Activated T-helper 2 cell treated with anti-CD3 and anti-CD28 coated beads, Interferon-gamma antibody, Interleukin-2, Interleukin-4, amounts not matched to agents 10 μg/mL and 5 μg/mL and 100 μg/mL, durations not matched to agents 14 hours and 24 hours and 36 hours (primary cell): ENCODE measurements at regions not wholly inside any gene's neighbourhood (a gene's known extent, or its start where the extent isn't known, plus 50 kb on each side); places are given as distances from the start of the nearest gene placed in this dataset.

Experiments used
- DNase-seq: peaks from one replicate; pipeline ENCODE4 v3.0.0; 2021; ENCODE audit warnings: low spot score
- H3K27ac Mint-ChIP-seq: one replicate; pipeline ENCODE4 v1.8.0; 2021; ENCODE audit warnings: mixed read lengths
- H3K27me3 Mint-ChIP-seq: one replicate; pipeline ENCODE4 v1.8.0; 2021; ENCODE audit warnings: low read depth, mixed read lengths
- H3K36me3 Mint-ChIP-seq: one replicate; pipeline ENCODE4 v1.8.0; 2021; ENCODE audit warnings: low read depth, mixed read lengths
- H3K4me1 Mint-ChIP-seq: one replicate; pipeline ENCODE4 v1.8.0; 2021; ENCODE audit warnings: low read depth, mixed read lengths
- H3K4me3 Mint-ChIP-seq: one replicate; pipeline ENCODE4 v1.8.0; 2021; ENCODE audit warnings: low read depth, mild to moderate bottlenecking, moderate library complexity, mixed read lengths
- H3K9me3 Mint-ChIP-seq: one replicate; pipeline ENCODE4 v1.8.0; 2021; ENCODE audit warnings: mixed read lengths
- intact Hi-C: fragments of 100-400 bp; cut with micrococcal nuclease; formaldehyde crosslinking; loops from one replicate; pipeline ENCODE4 v1.15.1; 2023

GRCh38 chr18:28412521-28412920, 235.6 kb upstream of the CDH2 start:
- DNase-seq: no peak
- intact Hi-C loops: no loop called here
- no peaks in the 10 kb centered on the region for H3K4me1 Mint-ChIP-seq
- H3K27ac Mint-ChIP-seq: no peak overlapping the region
- H3K36me3 Mint-ChIP-seq: no peaks in the 10 kb centered on the region
- H3K9me3 Mint-ChIP-seq: peaks cover 23% of the 10 kb centered on the region
- H3K4me3 Mint-ChIP-seq: no peak overlapping the region
- no peaks in the 10 kb centered on the region for H3K27me3 Mint-ChIP-seq

- no peaks in the 10 kb centered on the region for H3K36me3 Mint-ChIP-seq
- no peaks in the 10 kb centered on the region for H3K4me1 Mint-ChIP-seq
- intact Hi-C loops: no loop called here
- no peak overlapping the region for H3K4me3 Mint-ChIP-seq
- no peak overlapping the region for H3K27ac Mint-ChIP-seq
- H3K27me3 Mint-ChIP-seq: no peaks in the 10 kb centered on the region
- no peak for DNase-seq
- H3K9me3 Mint-ChIP-seq: peaks cover 23% of the 10 kb centered on the region
Measured at GRCh38 chr18:28411806-28412205, 234.9 kb upstream of the CDH2 start.

GRCh38 chr18:28409811-28410210, 232.9 kb upstream of the CDH2 start:
- no peaks in the 10 kb centered on the region for H3K4me1 Mint-ChIP-seq
- no peak overlapping the region for H3K27ac Mint-ChIP-seq
- no peak for DNase-seq
- H3K9me3 Mint-ChIP-seq: peaks cover 28% of the 10 kb centered on the region
- H3K27me3 Mint-ChIP-seq: no peaks in the 10 kb centered on the region
- H3K36me3 Mint-ChIP-seq: no peaks in the 10 kb centered on the region
- no peak overlapping the region for H3K4me3 Mint-ChIP-seq
- intact Hi-C loops: no loop called here

GRCh38 chr18:28408528-28408927, 231.6 kb upstream of the CDH2 start:
- DNase-seq: no peak
- H3K4me1 Mint-ChIP-seq: no peaks in the 10 kb centered on the region
- no peak overlapping the region for H3K27ac Mint-ChIP-seq
- no peaks in the 10 kb centered on the region for H3K27me3 Mint-ChIP-seq
- peaks cover 30% of the 10 kb centered on the region for H3K9me3 Mint-ChIP-seq
- intact Hi-C loops: no loop called here
- H3K4me3 Mint-ChIP-seq: no peak overlapping the region
- H3K36me3 Mint-ChIP-seq: no peaks in the 10 kb centered on the region

GRCh38 chr18:28407681-28408080, 230.8 kb upstream of the CDH2 start:
- H3K4me3 Mint-ChIP-seq: no peak overlapping the region
- H3K27ac Mint-ChIP-seq: no peak overlapping the region
- H3K27me3 Mint-ChIP-seq: no peaks in the 10 kb centered on the region
- H3K4me1 Mint-ChIP-seq: no peaks in the 10 kb centered on the region
- H3K9me3 Mint-ChIP-seq: peaks cover 26% of the 10 kb centered on the region
- no peaks in the 10 kb centered on the region for H3K36me3 Mint-ChIP-seq
- intact Hi-C loops: no loop called here
- DNase-seq: no peak

- no peak overlapping the region for H3K27ac Mint-ChIP-seq
- H3K27me3 Mint-ChIP-seq: no peaks in the 10 kb centered on the region
- H3K4me1 Mint-ChIP-seq: no peaks in the 10 kb centered on the region
- H3K4me3 Mint-ChIP-seq: no peak overlapping the region
- H3K9me3 Mint-ChIP-seq: peaks cover 32% of the 10 kb centered on the region
- H3K36me3 Mint-ChIP-seq: no peaks in the 10 kb centered on the region
- no peak for DNase-seq
- intact Hi-C loops: no loop called here
Measured at GRCh38 chr18:28406533-28406932, 229.6 kb upstream of the CDH2 start.

GRCh38 chr18:28404694-28405093, 227.8 kb upstream of the CDH2 start:
- no peak overlapping the region for H3K4me3 Mint-ChIP-seq
- no peaks in the 10 kb centered on the region for H3K27me3 Mint-ChIP-seq
- no peak overlapping the region for H3K27ac Mint-ChIP-seq
- no peaks in the 10 kb centered on the region for H3K4me1 Mint-ChIP-seq
- DNase-seq: no peak
- peaks cover 29% of the 10 kb centered on the region for H3K9me3 Mint-ChIP-seq
- H3K36me3 Mint-ChIP-seq: no peaks in the 10 kb centered on the region
- intact Hi-C loops: no loop called here

GRCh38 chr18:28399781-28400362, 222.9 kb upstream of the CDH2 start:
- no peaks in the 10 kb centered on the region for H3K27me3 Mint-ChIP-seq
- DNase-seq: no peak
- intact Hi-C loops: no loop called here
- H3K9me3 Mint-ChIP-seq: peaks cover 43% of the 10 kb centered on the region
- no peaks in the 10 kb centered on the region for H3K36me3 Mint-ChIP-seq
- H3K4me3 Mint-ChIP-seq: no peak overlapping the region
- H3K27ac Mint-ChIP-seq: no peak overlapping the region
- H3K4me1 Mint-ChIP-seq: no peaks in the 10 kb centered on the region

GRCh38 chr18:28398471-28398870, 221.5 kb upstream of the CDH2 start:
- Mint-ChIP-seq H3K4me3 (no peak overlapping the region), H3K27me3 (no peaks in the 10 kb centered on the region), H3K4me1 (no peaks in the 10 kb centered on the region), H3K27ac (no peak overlapping the region), H3K9me3 (peaks cover 47% of the 10 kb centered on the region), H3K36me3 (no peaks in the 10 kb centered on the region)
- intact Hi-C loops: no loop called here
- DNase-seq: no peak

GRCh38 chr18:28390022-28390421, 213.1 kb upstream of the CDH2 start:
- intact Hi-C loops: no loop called here
- Mint-ChIP-seq H3K4me1 (no peaks in the 10 kb centered on the region), H3K36me3 (no peaks in the 10 kb centered on the region), H3K27ac (no peak overlapping the region), H3K9me3 (peaks cover 57% of the 10 kb centered on the region), H3K27me3 (no peaks in the 10 kb centered on the region), H3K4me3 (no peak overlapping the region)
- no peak for DNase-seq

- Mint-ChIP-seq H3K4me1 (no peaks in the 10 kb centered on the region), H3K4me3 (no peak overlapping the region), H3K27ac (no peak overlapping the region), H3K27me3 (no peaks in the 10 kb centered on the region), H3K36me3 (no peaks in the 10 kb centered on the region), H3K9me3 (peaks cover 39% of the 10 kb centered on the region)
- no peak for DNase-seq
- intact Hi-C loops: no loop called here
Measured at GRCh38 chr18:28382215-28382879, 205.4 kb upstream of the CDH2 start.

- Mint-ChIP-seq H3K27me3 (no peaks in the 10 kb centered on the region), H3K4me3 (no peak overlapping the region), H3K36me3 (no peaks in the 10 kb centered on the region), H3K4me1 (no peaks in the 10 kb centered on the region), H3K27ac (no peak overlapping the region), H3K9me3 (peaks cover 24% of the 10 kb centered on the region)
- intact Hi-C loops: no loop called here
- DNase-seq: no peak
Measured at GRCh38 chr18:28372186-28372585, 195.3 kb upstream of the CDH2 start.

- H3K27me3 Mint-ChIP-seq: no peaks in the 10 kb centered on the region
- intact Hi-C loops: no loop called here
- no peak for DNase-seq
- no peaks in the 10 kb centered on the region for H3K36me3 Mint-ChIP-seq
- H3K9me3 Mint-ChIP-seq: peaks cover 20% of the 10 kb centered on the region
- no peaks in the 10 kb centered on the region for H3K4me1 Mint-ChIP-seq
- no peak overlapping the region for H3K4me3 Mint-ChIP-seq
- H3K27ac Mint-ChIP-seq: no peak overlapping the region
Measured at GRCh38 chr18:28366676-28367075, 189.7 kb upstream of the CDH2 start.
